Activated CD8-positive, alpha-beta T cell treated with anti-CD3 and anti-CD28 coated beads for 36 hours (primary cell): ENCODE measurements at regions not wholly inside any gene's neighbourhood (a gene's known extent, or its start where the extent isn't known, plus 50 kb on each side); places are given as distances from the start of the nearest gene placed in this dataset.

Experiments
- ATAC-seq: fragments of 200-7000 bp; cut with Tn5 transposase; one replicate; pipeline ENCODE4 v1.10.0; 2021; ENCODE audit warnings: mild to moderate bottlenecking, moderate library complexity
- CTCF ChIA-PET: fragments of 350-600 bp; sonication (Branson Sonifier 250); formaldehyde crosslinking; loops from one replicate; lab custom pipeline; 2021; ENCODE audit warnings: antibody characterized with exemption; lab: Charles Lee
- POLR2A ChIA-PET: fragments of 350-600 bp; sonication (Branson Sonifier 250); formaldehyde crosslinking; loops from one replicate; lab custom pipeline; 2021; ENCODE audit warnings: antibody characterized with exemption; lab: Charles Lee
- DNase-seq: peaks from one replicate; pipeline ENCODE4 v3.0.0-alpha.2; 2020
- H3K27ac Mint-ChIP-seq: one replicate; pipeline ENCODE4 v1.8.0; 2021; ENCODE audit warnings: mild to moderate bottlenecking, mixed read lengths
- H3K27me3 Mint-ChIP-seq: one replicate; pipeline ENCODE4 v1.8.0; 2021; ENCODE audit warnings: mixed read lengths
- H3K36me3 Mint-ChIP-seq: one replicate; pipeline ENCODE4 v1.8.0; 2021; ENCODE audit warnings: low read depth, mixed read lengths
- H3K4me1 Mint-ChIP-seq: one replicate; pipeline ENCODE4 v1.8.0; 2021; ENCODE audit warnings: low read depth, mixed read lengths
- H3K4me3 Mint-ChIP-seq: one replicate; pipeline ENCODE4 v1.8.0; 2021; ENCODE audit warnings: mild to moderate bottlenecking, moderate library complexity, mixed read lengths
- H3K9me3 Mint-ChIP-seq: one replicate; pipeline ENCODE4 v1.8.0; 2021; ENCODE audit warnings: mixed read lengths
- intact Hi-C: fragments of 100-400 bp; cut with micrococcal nuclease; formaldehyde crosslinking; loops from one replicate; pipeline ENCODE4 v1.10.0; 2022
- TF ChIP-seq, protein P1 (sequence below): fragments of 200-600 bp; IDR thresholded peaks from one replicate; pipeline ENCODE4 v1.8.0; 2022; ENCODE audit warnings: antibody characterized with exemption, mild to moderate bottlenecking

DNA sequence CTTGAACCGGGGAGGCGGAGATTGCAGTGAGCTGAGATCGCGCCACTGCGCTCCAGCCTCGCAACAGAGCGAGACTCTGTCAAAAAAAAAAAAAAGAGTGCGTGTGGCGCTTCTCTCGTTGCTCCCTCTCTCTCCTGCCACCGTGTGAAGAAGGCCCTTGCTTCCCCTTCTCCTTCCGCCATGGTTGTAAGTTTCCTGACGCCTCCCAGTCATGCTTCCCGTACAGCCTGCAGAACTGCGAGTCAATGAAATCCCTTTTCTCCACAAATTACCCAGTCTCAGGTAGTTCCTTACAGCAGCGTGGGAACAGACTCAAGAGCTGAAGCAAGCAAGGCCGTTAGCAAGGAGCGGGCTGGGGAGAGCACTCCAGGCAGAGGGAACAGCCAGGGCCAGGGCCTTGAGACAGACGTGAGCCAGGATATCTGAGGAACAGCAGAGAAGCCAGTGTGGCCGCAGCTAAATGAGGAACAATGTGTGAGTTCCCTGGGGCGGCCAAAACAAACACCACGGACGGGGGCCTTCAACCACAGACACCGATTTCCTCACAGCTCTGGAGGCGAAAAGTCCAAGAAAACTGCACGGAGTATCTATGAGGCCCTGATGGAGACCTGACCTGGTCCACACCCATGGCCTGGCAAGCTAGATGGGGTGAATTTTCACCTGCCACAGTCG is 54.2 kb upstream of the ETS2 start:
- CTCF ChIA-PET = no interaction called here
- ATAC-seq (no peak), DNase-seq (no peak)
- Mint-ChIP-seq H3K27ac (no peak overlapping the region), H3K36me3 (no peaks in the 10 kb centered on the region), H3K4me1 (peaks cover 12% of the 10 kb centered on the region), H3K4me3 (no peak overlapping the region), H3K9me3 (no peaks in the 10 kb centered on the region), H3K27me3 (peaks cover 5% of the 10 kb centered on the region)
- POLR2A ChIA-PET = no interaction called here
- TF ChIP-seq, protein P1, sequence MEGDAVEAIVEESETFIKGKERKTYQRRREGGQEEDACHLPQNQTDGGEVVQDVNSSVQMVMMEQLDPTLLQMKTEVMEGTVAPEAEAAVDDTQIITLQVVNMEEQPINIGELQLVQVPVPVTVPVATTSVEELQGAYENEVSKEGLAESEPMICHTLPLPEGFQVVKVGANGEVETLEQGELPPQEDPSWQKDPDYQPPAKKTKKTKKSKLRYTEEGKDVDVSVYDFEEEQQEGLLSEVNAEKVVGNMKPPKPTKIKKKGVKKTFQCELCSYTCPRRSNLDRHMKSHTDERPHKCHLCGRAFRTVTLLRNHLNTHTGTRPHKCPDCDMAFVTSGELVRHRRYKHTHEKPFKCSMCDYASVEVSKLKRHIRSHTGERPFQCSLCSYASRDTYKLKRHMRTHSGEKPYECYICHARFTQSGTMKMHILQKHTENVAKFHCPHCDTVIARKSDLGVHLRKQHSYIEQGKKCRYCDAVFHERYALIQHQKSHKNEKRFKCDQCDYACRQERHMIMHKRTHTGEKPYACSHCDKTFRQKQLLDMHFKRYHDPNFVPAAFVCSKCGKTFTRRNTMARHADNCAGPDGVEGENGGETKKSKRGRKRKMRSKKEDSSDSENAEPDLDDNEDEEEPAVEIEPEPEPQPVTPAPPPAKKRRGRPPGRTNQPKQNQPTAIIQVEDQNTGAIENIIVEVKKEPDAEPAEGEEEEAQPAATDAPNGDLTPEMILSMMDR = no peak
- intact Hi-C loops = no loop called here

DNA sequence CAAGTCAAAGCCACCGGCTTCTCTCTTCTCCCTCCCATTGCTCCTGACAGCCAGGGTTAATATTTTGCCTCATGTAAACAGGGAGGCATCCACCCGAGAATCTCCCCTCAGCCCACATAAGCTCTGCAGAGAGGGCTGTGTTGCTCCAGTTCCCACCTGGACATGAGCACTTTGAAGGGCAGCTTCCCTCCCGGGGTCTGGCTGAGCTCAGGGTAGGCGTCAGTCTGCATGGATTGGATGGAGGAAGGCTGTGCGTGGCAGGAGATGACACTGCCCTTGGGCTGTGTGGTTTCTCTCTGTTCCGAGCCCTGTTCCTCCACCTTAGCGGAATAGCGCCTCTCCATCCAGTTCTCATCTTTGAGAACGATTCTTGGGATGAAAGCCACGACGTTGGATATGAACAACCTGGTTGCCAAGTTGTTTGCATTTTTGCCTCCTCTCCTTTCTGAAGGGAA is 53.7 kb upstream of the ETS2 start:
- H3K4me3 Mint-ChIP-seq = no peak overlapping the region
- peaks cover 3% of the 10 kb centered on the region for H3K27me3 Mint-ChIP-seq
- CTCF ChIA-PET = no interaction called here
- no peaks in the 10 kb centered on the region for H3K36me3 Mint-ChIP-seq
- H3K9me3 Mint-ChIP-seq = no peaks in the 10 kb centered on the region
- no peak for DNase-seq
- peaks cover 12% of the 10 kb centered on the region for H3K4me1 Mint-ChIP-seq
- no peak for ATAC-seq
- POLR2A ChIA-PET = no interaction called here
- TF ChIP-seq, protein P1 = no peak
- intact Hi-C loops = no loop called here
- H3K27ac Mint-ChIP-seq = no peak overlapping the region

DNA sequence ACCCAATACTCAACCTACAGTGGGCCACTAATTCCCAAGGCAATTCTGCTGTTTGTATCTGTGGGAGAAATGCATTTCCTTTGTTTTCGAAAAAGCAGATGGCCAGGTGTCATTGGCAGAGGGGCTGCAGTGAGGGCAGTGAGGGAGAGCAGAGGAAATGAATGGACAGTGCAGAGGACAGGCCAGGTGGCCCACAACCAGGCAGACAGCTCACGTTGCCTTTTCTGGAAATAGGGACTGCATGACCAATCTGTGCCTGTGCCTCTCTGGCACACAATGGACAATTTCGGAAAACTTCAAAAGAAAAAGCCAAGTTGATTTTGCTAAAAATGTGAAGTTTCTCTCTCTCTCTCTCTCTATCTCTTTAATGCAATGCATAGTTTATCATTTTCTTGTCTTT is 52.6 kb upstream of the ETS2 start:
- ChIA-PET CTCF (interaction anchor here (0.6 to 3.5 kb wide), 2 partner anchors 16 to 19 kb away, joined by 3 to 8 read pairs; no protein-coding TSS in a partner anchor), POLR2A (no interaction called here)
- Mint-ChIP-seq H3K27me3 (peaks cover 3% of the 10 kb centered on the region), H3K9me3 (no peaks in the 10 kb centered on the region), H3K27ac (no peak overlapping the region), H3K4me1 (peaks cover 12% of the 10 kb centered on the region), H3K36me3 (no peaks in the 10 kb centered on the region), H3K4me3 (no peak overlapping the region)
- intact Hi-C loops = no loop called here
- DNase-seq (no peak), ATAC-seq (no peak)
- TF ChIP-seq, protein P1 = no peak

DNA sequence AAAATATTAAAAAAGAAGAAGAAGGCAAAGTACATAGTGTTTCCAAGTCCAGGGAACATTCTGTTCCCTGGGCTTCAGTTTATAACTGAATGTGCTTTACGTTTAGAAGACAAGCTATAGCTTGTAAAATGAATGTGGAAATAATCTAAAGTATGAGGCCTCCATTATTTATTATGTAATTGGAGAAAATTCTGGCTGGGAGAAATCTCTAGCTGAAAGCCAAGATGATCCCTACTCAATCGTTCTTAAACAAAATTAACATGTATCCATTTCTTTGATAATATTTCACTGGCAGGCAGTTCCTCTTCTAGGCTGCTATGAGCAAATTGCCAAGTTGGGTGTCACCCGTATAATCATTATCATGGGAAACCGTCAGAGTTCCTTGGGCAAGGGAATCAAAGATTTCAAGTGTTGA is 52.2 kb upstream of the ETS2 start:
- intact Hi-C loops = no loop called here
- H3K4me1 Mint-ChIP-seq = peaks cover 12% of the 10 kb centered on the region
- ATAC-seq (no peak), DNase-seq (no peak)
- H3K4me3 Mint-ChIP-seq = no peak overlapping the region
- no peak overlapping the region for H3K27ac Mint-ChIP-seq
- H3K9me3 Mint-ChIP-seq = no peaks in the 10 kb centered on the region
- peaks cover 3% of the 10 kb centered on the region for H3K27me3 Mint-ChIP-seq
- TF ChIP-seq, protein P1 = no peak
- H3K36me3 Mint-ChIP-seq = no peaks in the 10 kb centered on the region
- ChIA-PET POLR2A (no interaction called here), CTCF (interaction anchor here (0.6 to 3.5 kb wide), 2 partner anchors 15 to 20 kb away, joined by 3 to 8 read pairs; no protein-coding TSS in a partner anchor)
